Astrocyte (in vitro differentiated cells and primary cell): ENCODE measurements at regions not wholly inside any gene's neighbourhood (a gene's known extent, or its start where the extent isn't known, plus 50 kb on each side); places are given as distances from the start of the nearest gene placed in this dataset.
A peak's percentile ranks its signal among the peaks of the same experiment; 100 is the strongest.

Experiments used
- DNase-seq: peaks from one replicate; pipeline ENCODE4 v3.0.0-alpha.2; 2010; ENCODE audit warnings: low read depth
- FAIRE-seq: peaks from 2 replicates; lab custom pipeline; 2011; peaks lifted over from hg19 to GRCh38; lab: Jason Lieb, UNC
- H2AFZ ChIP-seq: 2 replicates; pipeline ENCODE4 v1.6.0; 2012; ENCODE audit warnings: low read depth, low read length, inconsistent platforms
- H3K27ac ChIP-seq: 2 replicates; pipeline ENCODE4 v1.5.1; 2011; ENCODE audit warnings: low read depth, low read length, inconsistent platforms
- H3K27me3 ChIP-seq: 2 replicates; pipeline ENCODE4 v1.6.0; 2011; ENCODE audit warnings: low read length, inconsistent platforms; ENCODE audit not compliant: insufficient read depth
- H3K36me3 ChIP-seq: 2 replicates; pipeline ENCODE4 v1.5.1; 2011; ENCODE audit warnings: low read length, inconsistent platforms; ENCODE audit not compliant: insufficient read depth
- H3K4me1 ChIP-seq: 2 replicates; pipeline ENCODE4 v1.5.1; 2011; ENCODE audit warnings: low read length, inconsistent platforms; ENCODE audit not compliant: insufficient read depth
- H3K4me2 ChIP-seq: 2 replicates; pipeline ENCODE4 v1.6.0; 2012; ENCODE audit warnings: low read length, inconsistent platforms
- H3K4me3 ChIP-seq: 2 replicates; pipeline ENCODE4 v1.5.1; 2011; ENCODE audit warnings: low read depth, mild to moderate bottlenecking, low read length, inconsistent platforms; ENCODE audit not compliant: insufficient read depth
- H3K79me2 ChIP-seq: 2 replicates; pipeline ENCODE4 v1.6.0; 2012; ENCODE audit warnings: mild to moderate bottlenecking, low read length, inconsistent platforms; ENCODE audit not compliant: insufficient read depth
- H3K9ac ChIP-seq: 2 replicates; pipeline ENCODE4 v1.6.0; 2012; ENCODE audit warnings: mild to moderate bottlenecking, low read length, inconsistent platforms
- H3K9me3 ChIP-seq: 2 replicates; pipeline ENCODE4 v1.5.1; 2012; ENCODE audit warnings: low read depth, mild to moderate bottlenecking, low read length, inconsistent platforms; ENCODE audit not compliant: insufficient read depth
- H4K20me1 ChIP-seq: 2 replicates; pipeline ENCODE4 v1.6.0; 2012; ENCODE audit warnings: low read length, inconsistent platforms; ENCODE audit not compliant: insufficient read depth
- H3K27ac Mint-ChIP-seq: one replicate; pipeline ENCODE4 v1.8.0; 2021; ENCODE audit warnings: mild to moderate bottlenecking, mixed read lengths; ENCODE audit not compliant: unreplicated experiment
- H3K27me3 Mint-ChIP-seq: one replicate; pipeline ENCODE4 v1.8.0; 2021; ENCODE audit warnings: low read depth, mixed read lengths; ENCODE audit not compliant: unreplicated experiment
- H3K36me3 Mint-ChIP-seq: one replicate; pipeline ENCODE4 v1.8.0; 2021; ENCODE audit warnings: low read depth, mixed read lengths; ENCODE audit not compliant: unreplicated experiment
- H3K4me1 Mint-ChIP-seq: one replicate; pipeline ENCODE4 v1.8.0; 2021; ENCODE audit warnings: low read depth, mixed read lengths; ENCODE audit not compliant: unreplicated experiment
- H3K4me3 Mint-ChIP-seq: one replicate; pipeline ENCODE4 v1.8.0; 2021; ENCODE audit warnings: mild to moderate bottlenecking, moderate library complexity, mixed read lengths; ENCODE audit not compliant: unreplicated experiment
- H3K9me3 Mint-ChIP-seq: one replicate; pipeline ENCODE4 v1.8.0; 2021; ENCODE audit warnings: mild to moderate bottlenecking, mixed read lengths; ENCODE audit not compliant: unreplicated experiment
- EZH2 ChIP-seq: IDR thresholded peaks from 2 replicates; pipeline ENCODE4 v1.6.1; 2012; ENCODE audit warnings: mild to moderate bottlenecking, low read length, inconsistent platforms; ENCODE audit not compliant: insufficient read depth
- TF ChIP-seq, protein P1 (sequence below): IDR thresholded peaks from 2 replicates; pipeline ENCODE4 v1.5.1; 2011; ENCODE audit warnings: low read depth, mild to moderate bottlenecking, inconsistent platforms, low read length, moderate library complexity; ENCODE audit not compliant: insufficient read depth

DNA sequence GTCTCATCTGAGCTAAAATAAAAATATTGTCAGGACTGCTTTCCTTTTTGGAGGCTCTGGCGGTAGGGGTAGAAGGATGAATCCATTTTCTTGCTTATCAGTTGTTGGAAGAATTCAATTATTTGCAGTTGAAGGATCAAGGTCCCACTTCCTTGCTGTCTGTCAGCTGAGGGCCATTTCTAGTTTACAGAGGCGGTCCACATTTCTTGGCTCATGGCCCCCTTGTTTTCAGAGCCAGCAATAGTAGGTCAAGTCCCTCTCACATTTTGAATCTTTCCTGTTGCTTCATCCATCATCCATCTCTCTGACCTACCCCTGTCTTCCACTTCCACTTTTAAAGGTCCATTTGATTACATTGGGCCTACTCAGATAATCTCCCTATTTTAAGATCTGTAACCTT lies 1099.3 kb upstream of the DIAPH2 start:
- H3K79me2 ChIP-seq = no peaks in the 10 kb centered on the region
- H2AFZ ChIP-seq = no peak overlapping the region
- H3K4me2 ChIP-seq = no peak overlapping the region
- FAIRE-seq (peak; percentile 52), DNase-seq (no peak)
- H3K9ac ChIP-seq = no peak overlapping the region
- H3K27me3 Mint-ChIP-seq = no peaks in the 10 kb centered on the region
- no peak overlapping the region for H3K27ac Mint-ChIP-seq
- no peaks in the 10 kb centered on the region for H3K4me1 ChIP-seq
- H3K27ac ChIP-seq = no peak overlapping the region
- no peaks in the 10 kb centered on the region for H3K9me3 ChIP-seq
- H4K20me1 ChIP-seq = no peaks in the 10 kb centered on the region
- no peaks in the 10 kb centered on the region for H3K27me3 ChIP-seq
- no peak for TF ChIP-seq EZH2
- TF ChIP-seq, protein P1, sequence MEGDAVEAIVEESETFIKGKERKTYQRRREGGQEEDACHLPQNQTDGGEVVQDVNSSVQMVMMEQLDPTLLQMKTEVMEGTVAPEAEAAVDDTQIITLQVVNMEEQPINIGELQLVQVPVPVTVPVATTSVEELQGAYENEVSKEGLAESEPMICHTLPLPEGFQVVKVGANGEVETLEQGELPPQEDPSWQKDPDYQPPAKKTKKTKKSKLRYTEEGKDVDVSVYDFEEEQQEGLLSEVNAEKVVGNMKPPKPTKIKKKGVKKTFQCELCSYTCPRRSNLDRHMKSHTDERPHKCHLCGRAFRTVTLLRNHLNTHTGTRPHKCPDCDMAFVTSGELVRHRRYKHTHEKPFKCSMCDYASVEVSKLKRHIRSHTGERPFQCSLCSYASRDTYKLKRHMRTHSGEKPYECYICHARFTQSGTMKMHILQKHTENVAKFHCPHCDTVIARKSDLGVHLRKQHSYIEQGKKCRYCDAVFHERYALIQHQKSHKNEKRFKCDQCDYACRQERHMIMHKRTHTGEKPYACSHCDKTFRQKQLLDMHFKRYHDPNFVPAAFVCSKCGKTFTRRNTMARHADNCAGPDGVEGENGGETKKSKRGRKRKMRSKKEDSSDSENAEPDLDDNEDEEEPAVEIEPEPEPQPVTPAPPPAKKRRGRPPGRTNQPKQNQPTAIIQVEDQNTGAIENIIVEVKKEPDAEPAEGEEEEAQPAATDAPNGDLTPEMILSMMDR = no peak
- no peak overlapping the region for H3K4me3 Mint-ChIP-seq
- no peaks in the 10 kb centered on the region for H3K36me3 ChIP-seq
- H3K9me3 Mint-ChIP-seq = no peaks in the 10 kb centered on the region
- no peaks in the 10 kb centered on the region for H3K36me3 Mint-ChIP-seq
- no peaks in the 10 kb centered on the region for H3K4me1 Mint-ChIP-seq
- H3K4me3 ChIP-seq = no peak overlapping the region

DNA sequence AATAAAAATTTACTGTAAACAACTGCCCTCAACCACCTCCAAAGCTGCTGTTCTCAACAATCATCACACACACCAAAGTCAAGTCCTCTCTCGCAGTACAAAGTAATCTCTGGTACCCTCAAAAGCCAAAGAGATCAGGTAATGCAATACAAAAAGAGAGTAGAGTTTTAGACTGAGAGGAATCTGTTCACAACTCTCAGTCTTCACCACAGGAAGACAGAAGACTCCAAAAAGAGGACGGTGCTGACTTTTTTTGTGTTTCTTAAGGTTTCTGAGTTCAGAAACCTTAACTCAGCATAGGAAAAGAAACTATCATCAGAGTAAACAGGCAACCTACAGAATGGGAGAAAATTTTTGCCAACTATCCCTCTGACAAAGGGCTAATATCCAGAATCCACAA lies 1072.3 kb upstream of the DIAPH2 start:
- no peaks in the 10 kb centered on the region for H3K27me3 ChIP-seq
- no peak overlapping the region for H3K4me2 ChIP-seq
- no peaks in the 10 kb centered on the region for H3K9me3 ChIP-seq
- no peaks in the 10 kb centered on the region for H4K20me1 ChIP-seq
- H3K27ac ChIP-seq = no peak overlapping the region
- FAIRE-seq (peak; percentile 89), DNase-seq (no peak)
- Mint-ChIP-seq H3K4me1 (no peaks in the 10 kb centered on the region), H3K36me3 (no peaks in the 10 kb centered on the region), H3K9me3 (peaks cover 4% of the 10 kb centered on the region), H3K4me3 (no peak overlapping the region), H3K27ac (no peak overlapping the region), H3K27me3 (no peaks in the 10 kb centered on the region)
- no peak for TF ChIP-seq EZH2
- TF ChIP-seq, protein P1 = no peak
- no peaks in the 10 kb centered on the region for H3K36me3 ChIP-seq
- no peak overlapping the region for H3K4me3 ChIP-seq
- no peaks in the 10 kb centered on the region for H3K79me2 ChIP-seq
- no peak overlapping the region for H3K9ac ChIP-seq
- no peaks in the 10 kb centered on the region for H3K4me1 ChIP-seq
- no peak overlapping the region for H2AFZ ChIP-seq

DNA sequence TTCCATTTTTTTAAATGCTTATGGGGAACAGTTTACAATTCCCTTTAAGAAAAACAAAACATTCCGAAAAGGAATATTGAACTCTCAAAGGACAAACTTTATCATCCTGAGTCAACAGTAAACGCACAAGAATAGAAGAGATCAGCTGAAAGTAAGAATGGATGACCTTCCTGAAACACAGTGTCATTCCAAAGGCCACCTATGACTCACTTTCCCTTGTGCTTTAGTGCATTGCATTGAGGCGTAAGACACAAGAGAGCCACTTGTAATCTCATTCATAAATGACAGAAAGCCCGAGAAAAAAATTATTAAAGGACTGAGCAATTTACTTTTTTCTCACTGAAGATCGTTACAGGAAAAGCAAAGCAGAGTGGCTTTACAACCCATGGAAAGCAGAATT lies 1062.4 kb upstream of the DIAPH2 start:
- no peaks in the 10 kb centered on the region for H3K79me2 ChIP-seq
- no peak overlapping the region for H3K4me2 ChIP-seq
- peaks cover 4% of the 10 kb centered on the region for H3K4me1 Mint-ChIP-seq
- no peak for FAIRE-seq
- H3K4me3 ChIP-seq = no peak overlapping the region
- H4K20me1 ChIP-seq = no peaks in the 10 kb centered on the region
- no peak for DNase-seq
- no peak overlapping the region for H2AFZ ChIP-seq
- H3K9me3 Mint-ChIP-seq = no peaks in the 10 kb centered on the region
- no peak overlapping the region for H3K9ac ChIP-seq
- no peaks in the 10 kb centered on the region for H3K4me1 ChIP-seq
- no peak for TF ChIP-seq EZH2
- TF ChIP-seq, protein P1 = no peak
- no peaks in the 10 kb centered on the region for H3K36me3 Mint-ChIP-seq
- no peaks in the 10 kb centered on the region for H3K9me3 ChIP-seq
- no peak overlapping the region for H3K27ac Mint-ChIP-seq
- H3K4me3 Mint-ChIP-seq = no peak overlapping the region
- H3K36me3 ChIP-seq = no peaks in the 10 kb centered on the region
- H3K27me3 ChIP-seq = no peaks in the 10 kb centered on the region
- H3K27me3 Mint-ChIP-seq = no peaks in the 10 kb centered on the region
- no peak overlapping the region for H3K27ac ChIP-seq
